Left cardiac atrium (tissue), 4 donors: ENCODE measurements at regions not wholly inside any gene's neighbourhood (a gene's known extent, or its start where the extent isn't known, plus 50 kb on each side); places are given as distances from the start of the nearest gene placed in this dataset.
"Not testable (repeated sequence)": the region's sequence is repeated elsewhere in the genome, so short reads cannot be mapped to it uniquely, and the experiment has no call there.

ENCODE experiments used
- ATAC-seq, 2 donors: fragments of 200-7000 bp; cut with Tn5 transposase; one replicate each; pipeline ENCODE4 v1.9.1; 2020; ENCODE audit warnings: mild to moderate bottlenecking in 2 of 2, moderate library complexity in 2 of 2
- DNase-seq: peaks from one replicate; pipeline ENCODE4 v3.0.0-alpha.2; 2020
- intact Hi-C, 2 donors: fragments of 100-400 bp; cut with DNase I; formaldehyde crosslinking; loops; one replicate each; pipeline versions ENCODE4 v1.14.1 to v1.15.1; 2022 to 2023
- donor health status: DM: no; HTN: yes; CAD: no.
- donor health status: DM: no; HTN: yes; CAD: no; lungs with severe emphysema.
- donor health status: DM: yes; HTN: yes; CAD: no.
- donor health status: Dilated cardiomyopathy.

DNA sequence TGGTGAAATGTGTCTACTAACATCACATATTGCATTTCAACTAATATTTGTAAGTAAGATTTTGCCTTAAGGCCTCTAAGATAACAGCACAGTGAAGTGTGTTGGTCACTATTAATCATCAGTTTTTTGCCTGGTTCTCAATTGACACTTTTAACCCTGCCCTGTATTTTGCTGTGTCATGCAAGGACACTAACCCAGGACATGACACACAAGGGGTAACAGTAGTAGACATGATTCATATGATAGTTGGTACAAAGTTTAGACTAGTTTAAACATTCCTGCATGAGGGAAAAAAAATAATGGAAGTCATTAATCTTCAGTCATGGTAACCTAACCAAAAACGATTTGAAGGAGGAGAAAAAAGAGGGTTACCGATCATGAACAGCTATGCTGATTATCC is 207.0 kb downstream of the DEPDC1B start:
- intact Hi-C loops, result no loop called here
- DNase-seq, result no peak
- no peak for ATAC-seq

DNA sequence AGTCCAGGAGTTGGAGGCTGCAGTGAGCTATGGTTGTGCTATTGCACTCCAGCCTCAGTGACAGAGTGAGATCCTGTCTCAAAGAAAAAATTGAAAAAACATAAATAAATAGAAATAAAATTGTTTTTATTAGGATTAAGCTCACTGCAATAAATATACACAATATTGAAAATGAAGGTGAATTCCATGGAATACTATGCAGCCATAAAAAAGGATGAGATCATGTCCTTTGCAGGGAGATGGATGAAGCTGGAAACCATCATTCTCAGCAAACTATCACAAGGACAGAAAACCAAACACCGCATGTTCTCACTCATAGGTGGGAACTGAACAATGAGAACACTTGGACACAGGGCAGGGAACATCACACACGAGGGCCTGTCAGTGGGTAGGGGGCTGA is 207.6 kb downstream of the DEPDC1B start:
- ATAC-seq, intact Hi-C loops, DNase-seq: not testable (repeated sequence)

DNA sequence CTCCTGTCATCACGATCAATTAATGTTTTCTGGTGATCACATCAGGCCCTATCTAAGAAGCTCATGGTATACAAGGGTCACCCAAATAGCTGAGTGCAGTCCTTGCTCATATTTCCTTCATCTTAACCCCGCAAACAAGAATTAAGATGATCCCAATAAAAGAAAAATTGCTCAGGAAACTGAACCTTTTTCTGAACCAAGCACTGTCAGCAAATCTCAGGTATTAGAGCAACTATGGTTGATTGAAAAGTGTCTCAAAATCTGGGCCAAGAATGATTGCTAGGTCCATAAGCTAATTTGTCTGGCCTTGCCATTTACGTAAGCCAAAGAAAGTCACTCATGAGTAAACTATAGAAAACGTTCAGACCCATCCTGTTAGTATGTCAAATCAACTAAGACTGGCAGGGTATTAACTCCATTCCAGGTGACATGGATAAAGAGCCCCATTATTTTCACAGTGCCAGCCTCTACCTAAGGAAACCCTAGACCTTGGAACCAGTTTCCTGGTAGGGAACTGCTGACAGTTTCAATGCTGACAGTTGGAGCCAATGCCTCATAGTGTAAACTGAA is 209.3 kb downstream of the DEPDC1B start:
- no peak for DNase-seq
- intact Hi-C loops, result no loop called here
- no peak for ATAC-seq

DNA sequence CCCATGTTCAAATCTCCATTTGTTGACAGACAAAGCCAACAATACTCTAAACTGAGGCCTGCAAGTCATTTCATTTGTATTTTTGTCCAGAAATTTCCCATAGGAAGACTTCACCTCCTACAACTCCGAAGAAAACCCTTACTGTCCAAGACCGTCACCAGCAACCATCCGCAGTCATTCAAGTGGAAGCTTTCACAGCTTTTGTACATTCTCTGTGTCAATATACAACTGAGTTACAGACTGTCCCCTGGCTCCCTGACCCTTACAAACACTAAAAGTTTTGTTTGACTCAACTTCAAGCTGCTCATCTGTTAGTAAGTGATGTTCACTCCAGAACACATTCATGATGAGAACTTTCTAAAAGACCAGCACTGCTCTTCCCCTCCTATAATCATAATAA is 210.1 kb downstream of the DEPDC1B start:
- ATAC-seq, result no peak
- no peak for DNase-seq
- intact Hi-C loops, result no loop called here

DNA sequence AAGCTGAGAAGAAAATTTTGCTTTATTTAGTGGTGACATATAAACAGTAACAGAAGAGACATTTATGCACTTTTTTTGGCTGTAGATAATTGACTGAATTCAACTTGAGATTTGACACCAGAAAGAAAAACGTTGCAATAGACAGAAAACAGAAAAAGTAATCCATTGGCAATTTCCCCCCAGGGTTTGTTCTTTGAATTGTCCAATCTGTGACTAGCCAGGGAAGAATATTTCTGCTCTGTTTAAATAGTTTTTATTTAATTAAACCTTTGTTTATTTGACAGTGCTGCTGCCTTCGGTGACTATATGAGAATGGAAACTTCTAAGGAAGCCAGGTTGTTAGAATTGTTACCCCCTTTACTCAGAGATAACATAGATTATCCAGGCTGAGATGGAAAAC is 210.6 kb downstream of the DEPDC1B start:
- intact Hi-C loops, result no loop called here
- no peak for ATAC-seq
- DNase-seq, result no peak

DNA sequence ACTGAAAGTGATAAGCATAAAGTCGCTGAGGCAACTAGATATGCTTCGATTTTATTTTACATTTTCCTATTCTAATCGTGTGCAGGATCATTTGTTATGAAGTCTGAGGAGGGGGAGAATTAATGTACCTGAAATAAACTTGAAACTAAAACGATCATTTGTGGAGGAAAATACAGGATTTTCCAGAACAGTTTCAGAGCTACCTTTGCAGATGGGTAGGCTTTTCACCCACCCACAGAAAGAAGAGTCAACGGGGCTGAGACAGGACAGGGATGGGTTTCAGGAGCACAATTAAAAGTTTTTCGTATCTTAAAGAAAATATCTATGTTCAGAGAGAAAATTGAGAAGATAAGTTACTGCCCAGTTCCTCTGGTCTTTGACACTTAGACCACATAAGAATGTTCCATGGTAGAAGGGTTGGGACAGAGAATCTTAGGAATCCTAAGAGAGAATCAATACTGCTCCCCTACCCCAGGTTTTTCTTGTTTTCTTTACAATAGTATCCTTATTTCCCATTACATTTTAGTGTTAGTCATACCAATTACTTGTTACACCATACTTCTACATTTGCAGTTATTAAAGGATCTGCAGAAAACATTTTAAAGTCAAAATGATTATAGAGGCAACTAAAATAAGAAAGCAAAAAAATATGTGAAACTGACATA is 211.4 kb downstream of the DEPDC1B start:
- DNase-seq, result no peak
- intact Hi-C loops, result no loop called here
- no peak for ATAC-seq

DNA sequence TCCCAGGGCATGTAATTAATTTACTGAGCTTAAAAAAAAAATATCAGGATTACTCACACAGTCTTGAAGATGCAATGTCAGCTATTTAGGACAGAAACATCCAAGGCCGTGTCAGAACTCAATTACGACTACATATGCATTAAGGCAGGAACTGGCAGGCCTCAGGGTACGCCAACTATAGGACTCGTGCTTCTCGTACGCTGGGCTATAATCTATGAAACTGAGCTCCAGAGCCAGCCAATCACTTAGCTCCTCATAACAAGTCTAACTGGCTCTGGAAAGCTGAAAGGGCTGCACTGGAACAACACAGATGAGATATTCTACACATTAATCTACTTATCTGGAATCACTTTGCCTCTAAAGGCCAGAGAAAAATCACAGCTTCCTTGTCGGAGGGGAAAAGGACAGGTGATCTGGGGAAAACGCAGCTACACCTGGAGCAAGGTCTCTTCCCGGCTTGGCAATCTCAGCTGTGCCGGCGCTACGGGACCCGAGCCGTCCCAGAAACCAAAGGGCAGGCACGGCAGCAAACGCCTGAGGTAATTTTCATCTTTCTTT is 212.0 kb downstream of the DEPDC1B start:
- ATAC-seq (no peak), DNase-seq (no peak)
- intact Hi-C loops, result no loop called here

DNA sequence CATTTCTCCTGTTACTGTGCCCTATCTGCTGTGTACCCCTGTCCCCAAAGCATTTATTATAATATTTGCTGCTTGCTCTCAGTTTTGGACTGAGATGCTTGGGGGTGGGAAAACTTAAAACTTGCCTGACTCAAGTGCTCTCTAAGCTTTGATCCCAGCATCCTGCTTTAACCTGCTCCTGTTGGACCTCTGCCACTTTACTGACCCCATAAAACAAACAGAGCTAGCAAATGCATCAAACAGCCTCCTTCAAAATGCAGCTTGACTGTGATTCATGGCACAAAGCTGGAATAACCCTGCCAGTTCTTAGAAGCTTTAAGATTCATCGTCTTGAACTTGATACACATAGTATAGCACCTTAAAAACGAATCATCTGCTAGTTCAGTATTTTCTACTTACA is 212.5 kb downstream of the DEPDC1B start:
- no peak for DNase-seq
- ATAC-seq, result no peak
- intact Hi-C loops, result no loop called here

DNA sequence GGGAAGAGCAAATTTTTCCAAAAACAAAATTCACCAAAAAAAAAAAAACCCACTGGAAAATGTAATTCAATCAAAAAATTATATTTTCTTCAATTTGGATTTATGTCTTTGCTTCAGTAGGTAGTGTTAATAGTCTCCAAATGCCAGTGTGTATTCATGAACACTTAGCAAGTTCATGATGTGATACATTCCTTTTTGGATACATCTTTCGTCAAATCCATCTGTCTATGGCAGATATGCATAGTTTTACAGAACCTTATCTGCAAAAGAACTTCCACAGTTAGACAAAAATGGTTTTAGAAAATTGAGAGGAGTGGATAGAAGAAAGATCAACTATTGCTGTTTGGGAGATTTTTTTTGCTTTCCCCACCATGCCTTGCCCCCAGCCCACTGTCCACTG is 214.6 kb downstream of the DEPDC1B start:
- ATAC-seq, result no peak
- DNase-seq, result no peak
- intact Hi-C loops, result no loop called here

DNA sequence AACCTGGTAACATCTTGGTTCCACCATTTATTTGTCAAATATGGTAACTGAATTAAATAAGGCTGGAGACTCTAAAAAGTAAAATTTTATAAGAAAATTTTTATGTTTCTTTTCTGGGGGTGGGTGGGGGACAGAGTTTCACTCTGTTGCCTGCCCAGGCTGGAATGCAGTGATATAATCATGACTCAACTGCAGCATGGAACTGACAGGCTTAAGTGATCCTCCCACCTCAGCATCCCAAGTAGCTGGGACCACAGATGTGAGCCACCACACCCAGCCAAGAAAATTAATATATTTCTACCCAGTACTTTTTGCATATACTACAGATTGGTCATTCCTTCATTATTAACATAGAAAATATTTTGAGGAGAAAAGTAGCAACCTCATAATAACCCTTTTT is 216.9 kb downstream of the DEPDC1B start:
- DNase-seq (no peak), ATAC-seq (no peak)
- intact Hi-C loops, result no loop called here

DNA sequence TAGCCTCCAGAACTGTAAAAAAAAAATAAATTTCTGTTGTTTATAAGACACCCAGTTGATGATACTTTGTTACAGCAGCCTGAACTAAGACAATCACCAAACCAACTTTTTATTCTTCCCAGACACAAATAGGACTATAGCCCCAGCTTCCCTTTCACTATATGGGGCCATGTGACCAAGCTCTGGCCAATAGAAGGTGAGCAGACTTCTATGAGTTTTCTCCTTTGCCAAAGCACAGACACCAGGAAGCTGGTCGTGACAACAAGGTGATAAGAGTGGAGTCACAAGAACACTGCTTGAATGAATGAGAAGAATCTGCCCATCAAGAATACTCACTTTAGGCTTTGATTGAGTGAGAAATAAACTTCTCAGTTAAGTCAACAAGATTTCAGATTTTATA is 217.7 kb downstream of the DEPDC1B start:
- intact Hi-C loops, result no loop called here
- no peak for DNase-seq
- no peak for ATAC-seq

DNA sequence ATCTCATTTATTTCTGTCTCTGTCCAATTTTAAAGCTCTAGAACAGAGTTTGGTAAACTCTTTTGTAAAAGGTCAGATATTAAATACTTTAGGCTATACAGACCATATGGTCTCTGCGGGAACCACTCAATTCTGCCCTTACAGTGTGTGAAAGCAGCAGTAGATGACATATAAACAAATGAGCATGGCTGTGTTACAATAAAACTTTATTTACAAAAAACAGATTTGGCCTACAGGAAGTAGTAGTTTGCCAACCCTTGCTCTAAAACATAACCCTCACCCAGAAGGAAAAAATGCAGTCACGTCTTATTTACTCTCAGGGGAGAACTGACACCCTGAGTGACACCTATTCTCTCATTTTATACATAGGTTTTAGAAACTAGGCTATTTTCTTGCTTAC is 220.4 kb downstream of the DEPDC1B start:
- ATAC-seq, result no peak
- intact Hi-C loops, result no loop called here
- DNase-seq, result no peak

DNA sequence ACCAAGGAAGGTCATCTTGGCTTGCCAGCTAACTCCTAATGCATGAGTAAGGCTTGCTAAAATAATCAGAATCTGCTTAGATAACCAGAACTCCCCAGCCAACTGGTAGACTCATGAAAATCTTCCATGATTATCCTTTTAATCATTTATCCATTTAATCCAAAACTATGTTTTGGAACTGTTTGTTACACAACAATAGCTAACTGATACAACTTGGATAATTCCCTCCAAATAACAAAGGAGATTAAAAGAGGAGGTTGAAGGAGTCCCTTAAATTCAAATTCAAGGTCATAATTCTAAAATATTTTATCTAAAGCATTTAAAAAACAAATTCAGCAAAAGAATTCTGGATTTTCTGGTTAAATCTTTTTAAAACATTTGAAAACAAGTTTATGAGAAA is 222.1 kb downstream of the DEPDC1B start:
- ATAC-seq (no peak), DNase-seq (no peak)
- intact Hi-C loops, result no loop called here

DNA sequence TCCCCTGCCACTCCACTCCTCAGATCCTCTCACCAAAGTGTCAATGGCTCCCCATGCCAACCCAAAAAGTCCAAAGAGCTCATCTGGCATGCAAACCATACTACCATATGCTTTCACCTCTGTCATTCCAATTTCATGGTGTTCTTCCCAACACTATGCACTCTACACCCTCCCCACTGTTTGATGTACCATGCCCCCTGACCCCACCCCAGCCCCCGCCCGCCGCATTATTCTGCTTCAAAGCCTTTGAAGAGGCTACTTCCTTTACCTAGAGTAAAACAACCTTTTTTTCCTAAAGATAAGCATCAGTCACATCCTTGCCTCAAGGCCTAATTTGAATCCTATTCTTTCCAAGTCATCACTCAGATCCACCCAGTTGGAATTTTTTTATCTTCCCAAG is 226.3 kb downstream of the DEPDC1B start:
- intact Hi-C loops, result no loop called here
- no peak for DNase-seq

DNA sequence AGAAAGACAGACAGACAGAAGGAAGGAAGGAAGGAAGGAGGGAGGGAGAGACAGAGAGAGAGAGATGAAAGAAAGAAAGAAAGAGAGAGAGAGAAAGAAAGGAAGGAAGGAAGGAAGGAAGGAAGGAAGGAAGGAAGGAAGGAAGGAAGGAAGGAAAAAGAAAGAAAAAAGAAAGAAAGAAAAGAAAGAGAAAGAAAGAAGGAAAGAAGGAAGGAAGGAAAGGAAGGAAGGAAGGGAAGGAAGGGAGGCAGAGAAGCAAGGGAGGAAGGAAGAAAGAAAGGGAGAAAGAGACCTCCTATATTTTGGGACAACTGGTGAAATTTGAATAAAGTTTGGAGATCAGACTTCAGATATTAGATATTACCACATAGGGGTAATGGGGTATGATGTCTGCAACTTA is 226.9 kb downstream of the DEPDC1B start:
- ATAC-seq, DNase-seq, intact Hi-C loops: not testable (repeated sequence)

More for the DNA sequence above, 226.3 kb downstream of the DEPDC1B start:
- ATAC-seq, result no peak

DNA sequence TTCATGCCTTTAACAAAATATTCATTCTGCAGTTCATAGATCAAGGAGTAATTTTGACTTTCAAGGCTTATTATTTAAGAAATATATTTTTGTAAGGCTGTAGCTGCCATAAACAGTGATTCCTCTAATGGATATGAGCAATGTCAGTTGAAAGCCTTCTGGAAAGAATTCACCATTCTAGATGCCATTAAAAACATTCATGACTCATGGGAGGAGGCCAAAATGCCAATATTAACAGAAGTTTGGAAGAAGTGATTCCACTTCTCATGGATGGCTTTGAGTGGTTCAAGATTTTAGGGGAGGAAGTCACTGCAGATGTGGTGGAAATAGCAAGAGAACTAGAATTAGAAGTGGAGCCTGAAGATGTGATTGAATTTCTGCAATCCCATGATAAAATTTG is 229.1 kb downstream of the DEPDC1B start:
- intact Hi-C loops, result no loop called here
- DNase-seq (no peak), ATAC-seq (no peak)

DNA sequence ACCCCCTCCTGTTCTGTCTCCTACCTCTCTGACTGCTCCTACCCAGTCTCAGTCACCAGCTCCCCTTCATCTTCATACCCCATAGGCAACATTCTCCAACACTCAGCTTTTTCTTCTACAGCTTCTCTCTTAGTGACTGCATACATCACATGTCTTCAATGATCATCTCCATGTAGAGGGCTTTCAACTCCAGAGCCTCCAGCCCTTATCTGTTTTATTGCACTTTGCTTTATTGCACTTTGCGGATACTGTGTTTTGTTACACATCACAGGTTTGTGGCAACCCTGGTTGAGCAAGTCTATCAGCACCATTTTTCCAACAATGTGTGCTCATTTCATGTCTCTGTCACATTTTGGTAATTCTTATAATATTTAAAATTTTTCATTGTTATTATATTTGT is 230.7 kb downstream of the DEPDC1B start:
- ATAC-seq (no peak), DNase-seq (no peak)
- intact Hi-C loops, result no loop called here

DNA sequence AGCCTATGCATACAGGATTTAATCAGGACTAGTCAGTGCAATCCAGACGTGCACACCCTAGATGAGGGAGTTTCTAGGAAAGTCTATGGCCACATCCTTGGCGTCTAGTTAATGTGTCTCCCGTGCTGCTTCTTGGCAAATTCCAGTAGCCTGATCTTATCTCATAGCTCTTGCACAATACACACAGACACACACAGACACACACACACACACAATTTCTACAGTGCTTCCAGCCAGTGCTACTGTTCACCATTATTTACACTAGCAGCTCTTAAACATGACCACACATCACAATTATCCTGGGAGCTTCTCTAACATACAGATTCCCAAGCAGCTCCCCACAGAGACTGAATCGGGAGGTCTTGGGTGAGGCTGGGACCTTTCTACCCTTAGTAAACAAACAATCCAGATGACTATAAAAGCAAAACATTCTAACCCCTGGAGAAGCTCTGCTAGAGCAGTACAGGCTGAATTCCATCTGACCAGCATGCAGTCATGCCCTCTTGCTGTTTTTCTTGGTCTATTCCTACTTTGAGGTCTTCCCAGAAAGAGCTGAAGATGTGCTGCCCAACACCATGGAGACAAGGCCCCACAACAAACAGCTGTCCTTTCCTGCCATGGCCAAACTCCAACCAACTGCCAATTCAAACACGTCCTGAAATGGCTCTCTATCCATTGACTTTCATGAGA is 236.6 kb downstream of the DEPDC1B start:
- no peak for DNase-seq
- peak in 1 of 2 donors; percentile 49 for ATAC-seq
- intact Hi-C loops, result no loop called here

DNA sequence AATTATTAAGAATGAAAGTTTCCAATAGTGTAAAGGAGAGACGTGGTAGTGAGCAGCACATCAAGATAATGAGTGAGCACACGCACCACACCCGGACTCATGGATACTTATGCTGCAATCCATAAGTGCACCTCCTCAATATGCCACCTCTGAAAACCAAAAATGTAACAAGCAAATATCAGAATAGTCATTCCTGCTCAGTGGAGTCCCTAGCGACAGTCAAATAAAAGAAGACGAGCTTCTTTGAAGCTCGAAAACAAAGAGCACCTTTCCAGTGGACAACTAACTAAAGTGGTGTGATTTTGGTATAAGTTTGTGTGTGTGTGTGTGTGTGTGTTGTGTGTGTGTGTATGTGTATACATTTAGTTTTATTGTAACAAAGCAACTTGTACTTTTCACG is 241.3 kb downstream of the DEPDC1B start:
- ATAC-seq, result no peak
- intact Hi-C loops, result no loop called here
- DNase-seq, result no peak

DNA sequence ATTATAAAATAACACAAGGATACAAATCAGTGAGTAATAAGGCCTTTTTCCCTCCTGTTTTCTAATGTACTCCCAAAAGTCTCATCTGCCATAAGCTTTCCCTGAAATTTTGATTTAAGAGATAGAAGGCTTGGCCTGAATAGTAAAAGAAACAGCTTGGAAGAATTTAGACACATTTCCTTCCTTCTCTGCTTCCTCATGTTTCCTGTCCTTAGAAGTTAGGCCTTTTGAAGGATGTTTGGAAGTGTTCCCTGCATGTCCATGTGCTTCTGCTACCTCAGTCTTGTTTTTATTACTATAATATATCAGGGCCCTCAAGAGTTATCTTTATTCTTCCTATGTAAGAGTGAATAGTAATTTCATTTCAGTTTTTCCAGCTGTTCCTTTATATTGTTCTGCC is 242.7 kb downstream of the DEPDC1B start:
- no peak for DNase-seq
- intact Hi-C loops, result no loop called here
- no peak for ATAC-seq

DNA sequence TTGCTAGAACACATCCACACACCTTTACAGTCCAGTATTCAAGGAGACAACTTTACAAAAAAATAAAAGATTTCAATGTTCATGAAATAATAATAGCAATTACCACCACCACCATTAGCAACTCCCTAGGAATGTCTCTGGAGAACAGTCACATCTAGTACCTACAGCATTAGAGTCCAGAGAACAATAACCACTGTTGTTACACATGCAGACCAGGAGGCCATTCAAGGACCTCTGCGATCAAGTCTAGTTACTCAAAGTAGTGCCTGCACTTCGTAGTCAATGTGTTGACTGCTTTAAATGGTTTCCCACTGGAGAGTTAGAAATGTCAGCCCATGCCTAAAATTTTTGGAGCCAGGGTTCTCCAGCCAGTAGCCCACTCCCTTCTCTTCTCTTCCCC is 244.4 kb downstream of the DEPDC1B start:
- no peak for ATAC-seq

More for the DNA sequence above, 244.4 kb downstream of the DEPDC1B start:
- intact Hi-C loops, result no loop called here
- DNase-seq, result no peak
